ENCODE measurements at regions not wholly inside any gene's neighbourhood (a gene's known extent, or its start where the extent isn't known, plus 50 kb on each side); places are given as distances from the start of the nearest gene placed in this dataset.

GRCh38 chr4:26030260-26030667 lies 116.2 kb downstream of the SMIM20 start:
- Histone ChIP-seq H3K4me2 (ENCODE audit: insufficient read depth in 1 of 2, low read depth in 2 of 2, low read length in 2 of 2) (peak overlapping the region; percentile 94), H2AK5ac (ENCODE audit: low read depth, low read length) (peak overlapping the region; percentile 98; the same call in 1 of the 2 replicates), H3K79me2 (ENCODE audit: control insufficient read depth in 1 of 2, insufficient read depth in 2 of 2, low read length in 2 of 2) (no peaks in the 10 kb centered on the region), H3K9me3 (ENCODE audit: insufficient read depth in 2 of 2, low read depth in 1 of 2, low read length in 1 of 2) (peaks cover 7% of the 10 kb centered on the region in 2 experiments; a peak in 3 of 4 replicates), H3K36me3 (ENCODE audit: control insufficient read depth in 2 of 4, insufficient read depth in 4 of 4, low read length in 3 of 4) (peaks cover 0 to 4% (median 0%) of the 10 kb centered on the region in 4 experiments; a peak in 1 of 8 replicates), H2BK120ac (replicated peaks; ENCODE audit: low read depth, low read length) (no peak overlapping the region), H3K56ac (replicated peaks; ENCODE audit: insufficient read length, low read depth, low read length) (no peak overlapping the region), H4K91ac (replicated peaks; ENCODE audit: insufficient read length, low read length) (no peak overlapping the region), H3K4ac (replicated peaks; ENCODE audit: insufficient read length, low read depth, low read length) (no peak overlapping the region), H4K5ac (ENCODE audit: insufficient read length, low read depth, low read length) (no peak overlapping the region), H2AFZ (ENCODE audit: low read length) (no peak overlapping the region), H3K23ac (ENCODE audit: insufficient read length) (no peak overlapping the region), H2BK12ac (ENCODE audit: low read depth, low read length) (peak overlapping the region; percentile 100), H3K9ac (replicated peaks in 1 of 4; ENCODE audit: extremely low read depth in 1 of 4, low read depth in 3 of 4, low read length in 3 of 4) (peak overlapping the region in 3 of 4 experiments; percentile 66 to 79 (median 75); a peak in 5 of 7 replicates), H3K18ac (ENCODE audit: extremely low read depth, low read length) (peak overlapping the region; percentile 97), H4K20me1 (replicated peaks in 1 of 2; ENCODE audit: control insufficient read depth in 1 of 2, insufficient read depth in 2 of 2, low read length in 2 of 2) (no peaks in the 10 kb centered on the region), H3K14ac (ENCODE audit: insufficient read length) (no peak overlapping the region), H3K79me1 (ENCODE audit: low read depth, low read length) (no peaks in the 10 kb centered on the region), H2BK15ac (ENCODE audit: low read length) (no peak overlapping the region), H3K27ac (ENCODE audit: low read depth, low read length) (peak overlapping the region; percentile 95), H3K4me3 (ENCODE audit: extremely low read depth in 1 of 4, insufficient read depth in 2 of 4, low read depth in 3 of 4, low read length in 4 of 4) (peak overlapping the region; percentile 44 to 63 (median 52); a peak in 6 of 8 replicates), H3K4me1 (replicated peaks in 1 of 4; ENCODE audit: control insufficient read depth in 3 of 4, insufficient read depth in 4 of 4, low read length in 3 of 4) (peaks cover 9 to 32% (median 20%) of the 10 kb centered on the region in 4 experiments), H3K27me3 (replicated peaks in 1 of 4; ENCODE audit: control insufficient read depth in 3 of 4, extremely low read depth in 1 of 4, insufficient read depth in 3 of 4, low read length in 3 of 4) (no peaks in the 10 kb centered on the region), H3K23me2 (ENCODE audit: low read depth, low read length) (peaks cover 18% of the 10 kb centered on the region), H2BK5ac (ENCODE audit: low read depth, low read length) (peak overlapping the region; percentile 100), H4K8ac (ENCODE audit: extremely low read depth, insufficient read depth, low read length) (no peak overlapping the region), H2BK20ac (ENCODE audit: low read length) (peak overlapping the region; percentile 66)
- FAIRE-seq: peak; percentile 98
- ChIA-PET POLR2A (ENCODE audit: partially characterized antibody) (interaction anchor here (0.6 to 3.7 kb wide), 34 partner anchors 8 to 850 kb away, joined by 3 to 29 read pairs (median 4); partner anchors contain the start of genes RBPJ and SMIM20), CTCF (ENCODE audit: partially characterized antibody) (interaction anchor here (0.7 to 4.3 kb wide), 20 partner anchors 9 to 428 kb away, joined by 3 to 25 read pairs (median 5); no protein-coding TSS in a partner anchor)
- WGBS, 2 experiments (ENCODE audit: extremely low coverage in 1 of 2, insufficient coverage in 1 of 2, insufficient read length in 1 of 2, insufficient replicate concordance in 2 of 2, low coverage in 1 of 2, low lambda C conversion rate in 2 of 2, missing lambda C conversion rate in 1 of 2): 2% methylated on average over 5 of the region's 5 CpGs; no CpG with 5 or more reads in 1 of the 2 experiments
- peak; percentile 63 to 91 for DNase-seq (ENCODE audit: low read depth in 1 of 2, low spot score in 2 of 2)
- TF ChIP-seq, protein P1, sequence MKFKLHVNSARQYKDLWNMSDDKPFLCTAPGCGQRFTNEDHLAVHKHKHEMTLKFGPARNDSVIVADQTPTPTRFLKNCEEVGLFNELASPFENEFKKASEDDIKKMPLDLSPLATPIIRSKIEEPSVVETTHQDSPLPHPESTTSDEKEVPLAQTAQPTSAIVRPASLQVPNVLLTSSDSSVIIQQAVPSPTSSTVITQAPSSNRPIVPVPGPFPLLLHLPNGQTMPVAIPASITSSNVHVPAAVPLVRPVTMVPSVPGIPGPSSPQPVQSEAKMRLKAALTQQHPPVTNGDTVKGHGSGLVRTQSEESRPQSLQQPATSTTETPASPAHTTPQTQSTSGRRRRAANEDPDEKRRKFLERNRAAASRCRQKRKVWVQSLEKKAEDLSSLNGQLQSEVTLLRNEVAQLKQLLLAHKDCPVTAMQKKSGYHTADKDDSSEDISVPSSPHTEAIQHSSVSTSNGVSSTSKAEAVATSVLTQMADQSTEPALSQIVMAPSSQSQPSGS (IDR thresholded peaks at IDR 0.05; ENCODE audit: low read length): peak; percentile 66; the same call in 1 of the 2 replicates
- TF ChIP-seq POLR2A (IDR thresholded peaks at IDR 0.05; ENCODE audit: control extremely low read depth in 1 of 2, low read depth in 2 of 2, low read length in 2 of 2) (peak; percentile 37 to 62; a peak in 2 of 3 replicates), CHD1 (IDR thresholded peaks at IDR 0.05; ENCODE audit: low read depth, low read length) (no peak), EP300 (IDR thresholded peaks at IDR 0.05; ENCODE audit: borderline replicate concordance in 1 of 2, low read depth in 2 of 2, low read length in 2 of 2) (peak in 1 of 2 experiments; percentile 63; a peak in 1 of 3 replicates), CBX8 (IDR thresholded peaks at IDR 0.05; ENCODE audit: borderline replicate concordance, low read depth, low read length) (no peak), TAF7 (optimal IDR thresholded peaks at IDR 0.05; ENCODE audit: borderline replicate concordance, low read depth, low read length) (peak; percentile 31), SRF (IDR thresholded peaks at IDR 0.05; ENCODE audit: low read depth, low read length) (0 out of 2 replicates have a peak, but pooled peaks have one; percentile 0), SP2 (IDR thresholded peaks at IDR 0.05; ENCODE audit: low read length) (no peak), TEAD4 (IDR thresholded peaks at IDR 0.05; ENCODE audit: low read depth, low read length) (peak; percentile 96), TCF12 (IDR thresholded peaks at IDR 0.05; ENCODE audit: low read depth, low read length) (0 out of 2 replicates have a peak, but pooled peaks have one; percentile 35), JUND (IDR thresholded peaks at IDR 0.05; ENCODE audit: low read length) (peak; percentile 15; the same call in 1 of the 2 replicates), MAFK (IDR thresholded peaks at IDR 0.05; ENCODE audit: low read depth, low read length) (peak; percentile 83)

Data from H1 (cell line).